Endothelial cell of umbilical vein (primary cell): ENCODE measurements at regions not wholly inside any gene's neighbourhood (a gene's known extent, or its start where the extent isn't known, plus 50 kb on each side); places are given as distances from the start of the nearest gene placed in this dataset.

Experiments used
- CTCF ChIP-seq, 2 donors: IDR thresholded peaks; 1 replicate in 1 of 2; 2 replicates in 1 of 2; pipeline ENCODE4 v1.5.1; 2011; ENCODE audit warnings: low read length in 2 of 2, mild to moderate bottlenecking in 2 of 2, moderate library complexity in 2 of 2, control low read depth in 1 of 2, inconsistent platforms in 1 of 2, low read depth in 1 of 2; ENCODE audit not compliant: insufficient read depth in 1 of 2; ENCODE audit errors: extremely low read depth in 1 of 2
- POLR2A ChIP-seq: IDR thresholded peaks from 2 replicates; pipeline ENCODE4 v1.6.1; 2012; ENCODE audit warnings: low read depth, mild to moderate bottlenecking, control low read depth, low read length

GRCh38 chr6:72524011-72524645 is 97.7 kb upstream of the KCNQ5 start:
- TF ChIP-seq CTCF (IDR thresholded peaks at IDR 0.05; ENCODE audit: extremely low read depth in 1 of 2, insufficient read depth in 1 of 2, low read depth in 1 of 2, low read length in 2 of 2) (no peak), POLR2A (no peak)
